K562 (cell line): ENCODE measurements at regions not wholly inside any gene's neighbourhood (a gene's known extent, or its start where the extent isn't known, plus 50 kb on each side); places are given as distances from the start of the nearest gene placed in this dataset.

Experiments used
- ATAC-seq: fragments of 200-7000 bp; cut with Tn5 transposase; 3 replicates; pipeline ENCODE4 v1.9.1; 2020; ENCODE audit warnings: moderate library complexity
- BruUV-seq: library from RNA; stranded (reverse); fragments of 400-500 nt; replicated peaks from 2 replicates; lab custom pipeline; 2021; lab: Mats Ljungman, UMichigan
- CTCF ChIA-PET: fragments of 300-600 bp; formaldehyde crosslinking; extraction: SDS; loops from one replicate; lab custom pipeline; 2021; ENCODE audit warnings: low intra/inter-chr PET ratio; lab: Yijun Ruan, JAX
- POLR2A ChIA-PET: fragments of 300-600, 350-650 bp; sonication (Branson Sonifier 250); formaldehyde crosslinking; extraction: SDS; loops from one replicate; lab custom pipeline; 2021; ENCODE audit warnings: antibody characterized with exemption, inconsistent platforms; lab: Yijun Ruan, JAX
- DNase-seq, 4 experiments: peaks; one replicate each; pipeline versions ENCODE4 v3.0.0 to v3.0.0-alpha.2; 2011 to 2018; ENCODE audit warnings: low spot score in 3 of 4, mixed read lengths in 3 of 4; ENCODE audit errors: extremely low read depth in 1 of 4
- FAIRE-seq: peaks from 2 replicates; lab custom pipeline; 2011; peaks lifted over from hg19 to GRCh38; lab: Jason Lieb, UNC
- H2AFZ ChIP-seq: 2 replicates; pipeline ENCODE4 v1.6.0; 2011; ENCODE audit warnings: low read depth, low read length, control low read depth, inconsistent platforms
- H3K27ac ChIP-seq: fragments of 200-600 bp; 3 replicates; pipeline ENCODE4 v1.8.0; 2011; ENCODE audit warnings: low read depth, mild to moderate bottlenecking, control low read depth, inconsistent platforms, low read length, moderate library complexity, mixed read lengths; ENCODE audit errors: extremely low read depth
- H3K27me3 ChIP-seq, 2 experiments: fragments of 300-600 bp in 1 of 2; 2 replicates in 1 of 2; 3 replicates in 1 of 2; pipeline versions ENCODE4 v1.6.0 to v1.8.0; 2011; ENCODE audit warnings: inconsistent platforms in 2 of 2, low read length in 2 of 2, mild to moderate bottlenecking in 1 of 2, mixed read lengths in 1 of 2, moderate library complexity in 1 of 2; ENCODE audit not compliant: control insufficient read depth in 2 of 2, insufficient read depth in 2 of 2
- H3K36me3 ChIP-seq: fragments of 300-600 bp; 3 replicates; pipeline ENCODE4 v1.8.0; 2011; ENCODE audit warnings: mild to moderate bottlenecking, low read length, inconsistent platforms; ENCODE audit not compliant: control insufficient read depth, insufficient read depth
- H3K4me1 ChIP-seq, 2 experiments: fragments of 200-600 bp in 1 of 2; replicated peaks in 1 of 2; 2 replicates in 1 of 2; 3 replicates in 1 of 2; pipeline versions ENCODE4 v1.5.1 to v1.8.0; 2011; ENCODE audit warnings: inconsistent platforms in 2 of 2, low read length in 2 of 2, mild to moderate bottlenecking in 1 of 2, mixed read lengths in 1 of 2, moderate library complexity in 1 of 2; ENCODE audit not compliant: control insufficient read depth in 2 of 2, insufficient read depth in 2 of 2
- H3K4me2 ChIP-seq: 2 replicates; pipeline ENCODE4 v1.6.1; 2011; ENCODE audit warnings: low read length, control low read depth, inconsistent platforms, mixed read lengths; ENCODE audit not compliant: insufficient read depth
- H3K4me3 ChIP-seq: fragments of 200-600 bp; sonication (generic), shearing (Covaris generic); 2 replicates; pipeline ENCODE4 v1.5.1; 2016; ENCODE audit warnings: control low read depth, inconsistent platforms
- H3K79me2 ChIP-seq: fragments of 200-600 bp; 3 replicates; pipeline ENCODE4 v1.8.0; 2011; ENCODE audit warnings: low read length, inconsistent platforms; ENCODE audit not compliant: control insufficient read depth, insufficient read depth
- H3K9ac ChIP-seq, 2 experiments: 2 replicates each; pipeline versions ENCODE4 v1.6.0 to v1.6.1; 2011; ENCODE audit warnings: low read depth in 2 of 2, low read length in 2 of 2, control low read depth in 1 of 2, inconsistent platforms in 1 of 2, mild to moderate bottlenecking in 1 of 2, mixed read lengths in 1 of 2; ENCODE audit not compliant: insufficient read depth in 1 of 2
- H3K9me1 ChIP-seq: one replicate; pipeline ENCODE4 v1.6.0; 2011; ENCODE audit warnings: inconsistent platforms, mild to moderate bottlenecking, low read length, moderate library complexity; ENCODE audit not compliant: control insufficient read depth, insufficient read depth
- H3K9me3 ChIP-seq: replicated peaks from 2 replicates; pipeline ENCODE4 v1.5.1; 2011; ENCODE audit warnings: low read depth, low read length, inconsistent platforms; ENCODE audit not compliant: control insufficient read depth, insufficient read depth
- H4K20me1 ChIP-seq: replicated peaks from 2 replicates; pipeline ENCODE4 v1.6.1; 2011; ENCODE audit warnings: low read length, inconsistent platforms, mixed read lengths; ENCODE audit not compliant: control insufficient read depth, insufficient read depth
- CGGBP1 ChIP-seq: fragments of 250-450 bp; sonication (Bioruptor Pico); IDR thresholded peaks from 2 replicates; pipeline ENCODE4 v1.9.0; 2021; ENCODE audit warnings: mild to moderate bottlenecking
- CLOCK ChIP-seq: fragments of 250-450 bp; sonication (Bioruptor Pico); IDR thresholded peaks from 2 replicates; pipeline ENCODE4 v1.4.0; 2020; ENCODE audit warnings: mild to moderate bottlenecking, moderate library complexity, borderline replicate concordance
- COPS2 ChIP-seq: fragments of 450-650 bp; conservative IDR thresholded peaks from 2 replicates; pipeline ENCODE4 v1.6.1; 2016; ENCODE audit warnings: mild to moderate bottlenecking, moderate library complexity
- CREM ChIP-seq: IDR thresholded peaks from 2 replicates; pipeline ENCODE4 v1.6.1; 2014; ENCODE audit warnings: antibody characterized with exemption, low read depth
- KDM1A ChIP-seq, 2 experiments: fragments of 450-650 bp; IDR thresholded peaks; 2 replicates each; pipeline ENCODE4 v1.6.1; 2016; ENCODE audit warnings: mild to moderate bottlenecking in 2 of 2
- MYBL2 ChIP-seq, 2 experiments: fragments of 450-650 bp in 1 of 2; sonication (generic) in 1 of 2; formaldehyde crosslinking in 1 of 2; IDR thresholded peaks; 2 replicates each; pipeline versions ENCODE4 v1.6.1 to v1.8.1; 2017 to 2022; ENCODE audit warnings: borderline replicate concordance in 1 of 2, inconsistent platforms in 1 of 2, low read depth in 1 of 2, mild to moderate bottlenecking in 1 of 2, missing genetic modification reagents in 1 of 2, moderate library complexity in 1 of 2
- POU5F1 ChIP-seq: fragments of 150-350 bp; IDR thresholded peaks from 2 replicates; pipeline ENCODE4 v1.6.1; 2014; ENCODE audit warnings: borderline replicate concordance, low read length, low read depth, mild to moderate bottlenecking; ENCODE audit not compliant: partially characterized antibody
- TARDBP ChIP-seq: fragments of 450-650 bp; IDR thresholded peaks from 2 replicates; pipeline ENCODE4 v1.6.1; 2016
- U2AF1 ChIP-seq: fragments of 200-400 bp; formaldehyde crosslinking; optimal IDR thresholded peaks from 2 replicates; pipeline ENCODE3; 2017; ENCODE audit warnings: mild to moderate bottlenecking, low read depth, low read length, moderate library complexity
- ZNF124 ChIP-seq: sonication (generic); formaldehyde crosslinking; IDR thresholded peaks from 2 replicates; pipeline ENCODE4 v1.8.1; 2022; ENCODE audit warnings: missing genetic modification reagents
- ZNF133 ChIP-seq: fragments of 250-450 bp; sonication (Bioruptor Pico); IDR thresholded peaks from 2 replicates; pipeline ENCODE4 v1.4.0; 2020; ENCODE audit warnings: mild to moderate bottlenecking
- ZNF445 ChIP-seq: fragments of 250-450 bp; sonication (Bioruptor Pico); IDR thresholded peaks from 2 replicates; pipeline ENCODE4 v1.4.0; 2020; ENCODE audit warnings: low read depth, mild to moderate bottlenecking, moderate library complexity
- ZNF695 ChIP-seq: fragments of 450-650 bp; formaldehyde crosslinking; IDR thresholded peaks from 2 replicates; pipeline ENCODE4 v1.4.0; 2020; ENCODE audit warnings: mild to moderate bottlenecking, moderate library complexity
- WGBS: fragments of 100-300 bp; shearing (Covaris generic); methylation state at CpG from one replicate; pipeline ENCODE4 v1.1.6; 2016; ENCODE audit warnings: low coverage, mixed read lengths; ENCODE audit not compliant: insufficient coverage; ENCODE audit errors: missing lambda C conversion rate; 5-methylcytosine and 5-hydroxymethylcytosine counted together
- in situ Hi-C: fragments of 300-500 bp; cut with MboI; formaldehyde crosslinking; loops from 4 replicates; pipeline ENCODE4 v1.15.0; 2018; ENCODE audit warnings: inconsistent platforms, mixed read lengths
- intact Hi-C: fragments of 100-400 bp; cut with micrococcal nuclease; formaldehyde crosslinking; loops from 2 replicates; pipeline ENCODE4 v1.14.2; 2022
- TF ChIP-seq, protein P1 (sequence below): sonication (generic); formaldehyde crosslinking; IDR thresholded peaks from 2 replicates; pipeline ENCODE4 v1.8.0; 2022; ENCODE audit warnings: mild to moderate bottlenecking, missing genetic modification reagents, borderline replicate concordance
- TF ChIP-seq, protein P2 (sequence below): fragments of 200-800 bp; sonication (Bioruptor generic); IDR thresholded peaks from 2 replicates; pipeline ENCODE4 v1.6.1; 2017; ENCODE audit warnings: missing genetic modification characterization, missing compliant biosample characterization

DNA sequence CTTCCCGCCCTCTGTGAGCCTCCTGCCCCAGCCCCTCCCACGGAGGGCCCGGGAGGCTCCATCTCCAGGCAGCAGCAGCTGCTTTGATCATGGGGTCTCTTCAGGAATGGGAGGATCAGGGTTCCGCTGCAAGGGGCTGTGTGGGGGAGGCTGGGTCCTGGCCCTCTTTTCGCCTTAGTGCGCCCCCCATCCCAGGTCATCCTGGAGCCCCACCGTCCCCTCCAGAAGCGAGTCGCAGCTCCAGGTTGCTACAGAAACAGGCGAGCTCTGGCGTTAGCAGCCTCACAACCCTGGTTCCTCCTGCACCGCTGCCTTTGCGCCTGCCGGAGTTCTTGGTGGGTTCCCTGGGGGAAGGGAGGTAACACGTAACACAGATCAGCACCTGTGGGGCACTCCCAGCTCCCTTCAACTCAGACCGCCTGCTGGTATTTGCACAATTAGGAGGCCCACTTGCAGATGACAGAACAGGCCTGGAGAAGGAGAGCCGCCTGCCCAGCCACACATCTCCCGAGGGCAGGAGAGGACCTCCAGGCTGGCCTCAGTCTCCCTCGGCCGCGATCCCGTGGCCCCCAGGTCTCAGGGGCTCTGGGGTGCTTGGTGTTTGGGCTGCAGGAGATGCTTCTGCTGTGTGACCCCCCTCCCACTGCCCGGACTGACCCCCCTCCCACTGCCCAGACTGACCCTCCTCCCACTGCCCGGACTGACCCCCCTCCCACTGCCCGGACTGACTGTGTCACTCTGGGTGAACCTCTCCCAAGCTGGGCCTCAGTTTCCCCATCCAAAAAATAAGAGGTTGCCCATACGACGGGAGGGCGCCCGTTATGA lies 64.2 kb upstream of the ADRA2C start:
- no peak for ATAC-seq
- H3K36me3 ChIP-seq: no peaks in the 10 kb centered on the region
- no peak overlapping the region for H2AFZ ChIP-seq
- H3K4me2 ChIP-seq: no peak overlapping the region
- CTCF ChIA-PET: no interaction called here
- peaks cover 0 to 53% of the 10 kb centered on the region in 2 experiments; a peak in 3 of 5 replicates for H3K27me3 ChIP-seq
- H3K4me3 ChIP-seq: no peak overlapping the region
- WGBS: 2% methylated on average over 26 of the region's 29 CpGs
- H3K27ac ChIP-seq: no peak overlapping the region
- FAIRE-seq: no peak
- H3K9ac ChIP-seq: no peak overlapping the region
- H3K9me1 ChIP-seq: no peaks in the 10 kb centered on the region
- no peaks in the 10 kb centered on the region for H3K9me3 ChIP-seq
- no TSS peak for BruUV-seq
- H4K20me1 ChIP-seq: 0 out of 2 replicates have a peak, but pooled peaks cover 6% of the 10 kb centered on the region
- intact Hi-C loops (no loop called here), in situ Hi-C loops (no loop called here)
- H3K79me2 ChIP-seq: no peaks in the 10 kb centered on the region
- POLR2A ChIA-PET: no interaction called here
- no peaks in the 10 kb centered on the region; a peak in 1 of 5 replicates for H3K4me1 ChIP-seq
- no peak for DNase-seq
- no peak for TF ChIP-seq TARDBP
- no peak for TF ChIP-seq CGGBP1
- TF ChIP-seq ZNF695 (CRISPR knock-in tag): no peak
- no peak for TF ChIP-seq CREM
- TF ChIP-seq U2AF1: no peak
- TF ChIP-seq, protein P1, sequence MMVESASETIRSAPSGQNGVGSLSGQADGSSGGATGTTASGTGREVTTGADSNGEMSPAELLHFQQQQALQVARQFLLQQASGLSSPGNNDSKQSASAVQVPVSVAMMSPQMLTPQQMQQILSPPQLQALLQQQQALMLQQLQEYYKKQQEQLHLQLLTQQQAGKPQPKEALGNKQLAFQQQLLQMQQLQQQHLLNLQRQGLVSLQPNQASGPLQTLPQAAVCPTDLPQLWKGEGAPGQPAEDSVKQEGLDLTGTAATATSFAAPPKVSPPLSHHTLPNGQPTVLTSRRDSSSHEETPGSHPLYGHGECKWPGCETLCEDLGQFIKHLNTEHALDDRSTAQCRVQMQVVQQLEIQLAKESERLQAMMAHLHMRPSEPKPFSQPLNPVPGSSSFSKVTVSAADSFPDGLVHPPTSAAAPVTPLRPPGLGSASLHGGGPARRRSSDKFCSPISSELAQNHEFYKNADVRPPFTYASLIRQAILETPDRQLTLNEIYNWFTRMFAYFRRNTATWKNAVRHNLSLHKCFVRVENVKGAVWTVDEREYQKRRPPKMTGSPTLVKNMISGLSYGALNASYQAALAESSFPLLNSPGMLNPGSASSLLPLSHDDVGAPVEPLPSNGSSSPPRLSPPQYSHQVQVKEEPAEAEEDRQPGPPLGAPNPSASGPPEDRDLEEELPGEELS (CRISPR knock-in tag): no peak
- TF ChIP-seq ZNF133 (CRISPR knock-in tag): no peak
- no peak for TF ChIP-seq COPS2
- TF ChIP-seq POU5F1: no peak
- TF ChIP-seq, protein P2, sequence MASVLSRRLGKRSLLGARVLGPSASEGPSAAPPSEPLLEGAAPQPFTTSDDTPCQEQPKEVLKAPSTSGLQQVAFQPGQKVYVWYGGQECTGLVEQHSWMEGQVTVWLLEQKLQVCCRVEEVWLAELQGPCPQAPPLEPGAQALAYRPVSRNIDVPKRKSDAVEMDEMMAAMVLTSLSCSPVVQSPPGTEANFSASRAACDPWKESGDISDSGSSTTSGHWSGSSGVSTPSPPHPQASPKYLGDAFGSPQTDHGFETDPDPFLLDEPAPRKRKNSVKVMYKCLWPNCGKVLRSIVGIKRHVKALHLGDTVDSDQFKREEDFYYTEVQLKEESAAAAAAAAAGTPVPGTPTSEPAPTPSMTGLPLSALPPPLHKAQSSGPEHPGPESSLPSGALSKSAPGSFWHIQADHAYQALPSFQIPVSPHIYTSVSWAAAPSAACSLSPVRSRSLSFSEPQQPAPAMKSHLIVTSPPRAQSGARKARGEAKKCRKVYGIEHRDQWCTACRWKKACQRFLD: no peak
- no peak for TF ChIP-seq MYBL2 (IDR thresholded peaks at IDR 0.05; ENCODE audit: low read depth)
- TF ChIP-seq MYBL2 (CRISPR knock-in tag; IDR thresholded peaks at IDR 0.05; ENCODE audit: borderline replicate concordance): no peak
- TF ChIP-seq CLOCK: no peak
- TF ChIP-seq KDM1A (IDR thresholded peaks at IDR 0.05): no peak
- TF ChIP-seq ZNF445 (CRISPR knock-in tag): no peak
- TF ChIP-seq ZNF124: no peak
